HEK293 (cell line): ENCODE measurements at regions not wholly inside any gene's neighbourhood (a gene's known extent, or its start where the extent isn't known, plus 50 kb on each side); places are given as distances from the start of the nearest gene placed in this dataset.

Experiments
- CTCF ChIA-PET: fragments of 350-600 bp; formaldehyde crosslinking; extraction: SDS; loops from one replicate; lab custom pipeline; 2021; ENCODE audit warnings: antibody characterized with exemption; lab: Yijun Ruan, JAX
- POLR2A ChIA-PET: fragments of 300-600 bp; formaldehyde crosslinking; extraction: SDS; loops from one replicate; lab custom pipeline; 2020; ENCODE audit warnings: antibody characterized with exemption, inconsistent platforms; lab: Yijun Ruan, JAX
- H3K27ac ChIP-seq: fragments of 200-500 bp; sonication (Bioruptor generic); 2 replicates; pipeline ENCODE4 v1.5.1; 2014; ENCODE audit warnings: low read depth, low read length, control low read depth, inconsistent platforms; ENCODE audit errors: extremely low read depth
- H3K36me3 ChIP-seq, 2 experiments: fragments of 200-500 bp in 1 of 2; sonication (Bioruptor generic) in 1 of 2; 1 replicate in 1 of 2; 2 replicates in 1 of 2; pipeline ENCODE4 v1.5.1; 2014 to 2017; ENCODE audit warnings: inconsistent platforms in 2 of 2, low read length in 2 of 2; ENCODE audit not compliant: control insufficient read depth in 2 of 2, insufficient read depth in 1 of 2
- H3K4me1 ChIP-seq: fragments of 200-500 bp; sonication (Bioruptor generic); 2 replicates; pipeline ENCODE4 v1.5.1; 2014; ENCODE audit warnings: mild to moderate bottlenecking, low read length, inconsistent platforms; ENCODE audit not compliant: control insufficient read depth, insufficient read depth
- H3K4me3 ChIP-seq: 2 replicates; pipeline ENCODE4 v1.5.1; 2011; ENCODE audit warnings: low read depth, mild to moderate bottlenecking, control low read depth, low read length, moderate library complexity
- H3K9me3 ChIP-seq: fragments of 200-500 bp; sonication (Bioruptor generic); 2 replicates; pipeline ENCODE4 v1.5.1; 2014; ENCODE audit warnings: low read depth, low read length, inconsistent platforms; ENCODE audit not compliant: control insufficient read depth, insufficient read depth
- IKZF3 ChIP-seq: fragments of 450-650 bp; IDR thresholded peaks from 2 replicates; pipeline ENCODE4 v1.5.0; 2018; ENCODE audit warnings: missing biosample characterization, mild to moderate bottlenecking, missing genetic modification characterization, moderate library complexity
- KLF16 ChIP-seq: fragments of 450-650 bp; formaldehyde crosslinking; IDR thresholded peaks from 2 replicates; pipeline ENCODE4 v1.5.1; 2017; ENCODE audit warnings: missing biosample characterization, missing genetic modification characterization
- SP7 ChIP-seq: fragments of 450-650 bp; formaldehyde crosslinking; IDR thresholded peaks from 2 replicates; pipeline ENCODE4 v1.5.1; 2016; ENCODE audit warnings: missing biosample characterization, missing genetic modification characterization
- ZBTB17 ChIP-seq: fragments of 450-650 bp; formaldehyde crosslinking; IDR thresholded peaks from 2 replicates; pipeline ENCODE4 v1.5.1; 2016; ENCODE audit warnings: missing biosample characterization, missing genetic modification characterization
- ZIC2 ChIP-seq: fragments of 450-650 bp; formaldehyde crosslinking; IDR thresholded peaks from 2 replicates; pipeline ENCODE4 v1.5.1; 2016; ENCODE audit warnings: missing biosample characterization, missing genetic modification characterization
- ZNF10 ChIP-seq: fragments of 450-650 bp; formaldehyde crosslinking; IDR thresholded peaks from 2 replicates; pipeline ENCODE4 v1.5.1; 2017; ENCODE audit warnings: missing biosample characterization, missing genetic modification characterization
- ZNF112 ChIP-seq: fragments of 450-650 bp; formaldehyde crosslinking; IDR thresholded peaks from 2 replicates; pipeline ENCODE4 v1.5.0; 2017; ENCODE audit warnings: missing biosample characterization, missing genetic modification characterization
- ZNF138 ChIP-seq: fragments of 450-650 bp; formaldehyde crosslinking; IDR thresholded peaks from 2 replicates; pipeline ENCODE4 v1.5.1; 2016; ENCODE audit warnings: missing biosample characterization, missing genetic modification characterization, borderline replicate concordance
- ZNF157 ChIP-seq: fragments of 450-650 bp; formaldehyde crosslinking; IDR thresholded peaks from 2 replicates; pipeline ENCODE4 v1.5.1; 2016; ENCODE audit warnings: missing biosample characterization, missing genetic modification characterization
- ZNF211 ChIP-seq: fragments of 450-650 bp; formaldehyde crosslinking; IDR thresholded peaks from 2 replicates; pipeline ENCODE4 v1.5.1; 2016; ENCODE audit warnings: low read depth, missing biosample characterization, missing genetic modification characterization
- ZNF311 ChIP-seq: fragments of 450-650 bp; formaldehyde crosslinking; IDR thresholded peaks from 2 replicates; pipeline ENCODE4 v1.5.1; 2017; ENCODE audit warnings: missing biosample characterization, missing genetic modification characterization, borderline replicate concordance
- ZNF514 ChIP-seq: fragments of 450-650 bp; formaldehyde crosslinking; IDR thresholded peaks from 2 replicates; pipeline ENCODE4 v1.5.1; 2016; ENCODE audit warnings: missing biosample characterization, missing genetic modification characterization
- ZNF518A ChIP-seq: fragments of 450-650 bp; formaldehyde crosslinking; conservative IDR thresholded peaks from 2 replicates; pipeline ENCODE4 v1.5.1; 2016; ENCODE audit warnings: low read depth, missing biosample characterization, missing genetic modification characterization
- ZNF585B ChIP-seq: fragments of 450-650 bp; formaldehyde crosslinking; IDR thresholded peaks from 2 replicates; pipeline ENCODE4 v1.5.1; 2016; ENCODE audit warnings: missing biosample characterization, missing genetic modification characterization
- ZNF664 ChIP-seq: fragments of 450-650 bp; formaldehyde crosslinking; IDR thresholded peaks from 2 replicates; pipeline ENCODE4 v1.5.1; 2016; ENCODE audit warnings: missing biosample characterization, missing genetic modification characterization
- ZNF704 ChIP-seq: fragments of 450-650 bp; formaldehyde crosslinking; IDR thresholded peaks from 2 replicates; pipeline ENCODE4 v1.5.1; 2016; ENCODE audit warnings: missing biosample characterization, missing genetic modification characterization
- ZNF768 ChIP-seq: fragments of 450-650 bp; formaldehyde crosslinking; IDR thresholded peaks from 2 replicates; pipeline ENCODE4 v1.5.1; 2018; ENCODE audit warnings: missing biosample characterization, mild to moderate bottlenecking, missing genetic modification characterization
- ZSCAN30 ChIP-seq: fragments of 450-650 bp; IDR thresholded peaks from 2 replicates; pipeline ENCODE4 v1.5.1; 2018; ENCODE audit warnings: missing biosample characterization, mild to moderate bottlenecking, missing genetic modification characterization, moderate library complexity
- TF ChIP-seq, protein P1 (sequence below): fragments of 450-650 bp; formaldehyde crosslinking; IDR thresholded peaks from 2 replicates; pipeline ENCODE4 v1.5.1; 2016; ENCODE audit warnings: missing biosample characterization, missing genetic modification characterization
- TF ChIP-seq, protein P2 (sequence below): fragments of 450-650 bp; formaldehyde crosslinking; IDR thresholded peaks from 2 replicates; pipeline ENCODE4 v1.5.1; 2016; ENCODE audit warnings: missing biosample characterization, missing genetic modification characterization

DNA sequence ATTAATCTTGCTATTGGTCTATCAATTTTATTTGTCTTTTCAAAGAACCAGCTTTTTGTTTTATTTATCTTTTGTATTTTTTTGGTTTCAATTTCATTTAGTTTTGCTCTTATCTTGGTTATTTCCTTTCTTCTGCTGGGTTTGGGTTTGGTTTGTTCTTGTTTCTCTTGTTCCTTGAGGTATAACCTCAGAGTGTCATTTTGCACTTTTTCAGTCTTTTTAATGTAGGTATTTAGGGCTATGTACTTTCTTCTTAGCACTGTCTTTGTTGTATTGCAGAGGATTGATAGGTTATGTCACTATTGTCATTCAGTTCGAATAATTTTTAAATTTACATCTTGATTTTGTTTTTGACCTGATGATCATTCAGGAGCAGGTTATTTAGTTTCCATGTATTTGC, 92.7 kb upstream of the DCD start (continued):
- no peak for TF ChIP-seq ZNF138 (tag by site-specific recombination)
- TF ChIP-seq, protein P1, sequence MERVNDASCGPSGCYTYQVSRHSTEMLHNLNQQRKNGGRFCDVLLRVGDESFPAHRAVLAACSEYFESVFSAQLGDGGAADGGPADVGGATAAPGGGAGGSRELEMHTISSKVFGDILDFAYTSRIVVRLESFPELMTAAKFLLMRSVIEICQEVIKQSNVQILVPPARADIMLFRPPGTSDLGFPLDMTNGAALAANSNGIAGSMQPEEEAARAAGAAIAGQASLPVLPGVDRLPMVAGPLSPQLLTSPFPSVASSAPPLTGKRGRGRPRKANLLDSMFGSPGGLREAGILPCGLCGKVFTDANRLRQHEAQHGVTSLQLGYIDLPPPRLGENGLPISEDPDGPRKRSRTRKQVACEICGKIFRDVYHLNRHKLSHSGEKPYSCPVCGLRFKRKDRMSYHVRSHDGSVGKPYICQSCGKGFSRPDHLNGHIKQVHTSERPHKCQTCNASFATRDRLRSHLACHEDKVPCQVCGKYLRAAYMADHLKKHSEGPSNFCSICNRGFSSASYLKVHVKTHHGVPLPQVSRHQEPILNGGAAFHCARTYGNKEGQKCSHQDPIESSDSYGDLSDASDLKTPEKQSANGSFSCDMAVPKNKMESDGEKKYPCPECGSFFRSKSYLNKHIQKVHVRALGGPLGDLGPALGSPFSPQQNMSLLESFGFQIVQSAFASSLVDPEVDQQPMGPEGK (tag by site-specific recombination) = no peak
- TF ChIP-seq ZBTB17 = no peak
- no peak for TF ChIP-seq ZNF664 (tag by site-specific recombination)

DNA sequence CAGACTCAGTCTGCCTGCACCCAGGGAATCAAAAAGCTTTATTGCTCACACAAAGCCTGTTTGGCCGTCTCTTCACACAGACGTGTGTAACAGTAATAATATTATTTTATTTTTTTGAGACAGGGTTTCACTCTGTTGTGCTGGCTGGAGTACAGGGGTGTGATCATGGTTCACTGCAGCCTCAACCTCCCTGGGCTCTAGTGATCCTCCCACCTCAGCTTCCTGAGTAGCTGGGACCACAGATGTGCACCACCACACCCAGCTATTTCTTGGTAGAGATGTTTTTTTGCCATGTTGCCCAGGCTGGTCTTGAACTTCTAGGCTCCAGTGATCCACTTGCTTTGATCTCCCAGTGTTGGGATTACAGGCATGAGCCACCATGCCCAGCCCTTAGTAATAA, 88.4 kb upstream of the DCD start:
- CTCF ChIA-PET = interaction anchor here (0.6 to 1.0 kb wide), 3 partner anchors 13 to 34 kb away, joined by 3 read pairs; no protein-coding TSS in a partner anchor
- Histone ChIP-seq H3K4me3 (no peak overlapping the region), H3K36me3 (no peaks in the 10 kb centered on the region), H3K27ac (no peak overlapping the region), H3K9me3 (no peaks in the 10 kb centered on the region), H3K4me1 (no peaks in the 10 kb centered on the region)
- no peak for TF ChIP-seq ZNF704
- TF ChIP-seq ZNF585B (tag by site-specific recombination) = no peak
- no peak for TF ChIP-seq ZIC2 (tag by site-specific recombination)
- TF ChIP-seq ZNF138 (tag by site-specific recombination) = no peak
- TF ChIP-seq ZNF112 (tag by site-specific recombination) = no peak
- no peak for TF ChIP-seq ZNF514 (tag by site-specific recombination)
- TF ChIP-seq ZNF157 (tag by site-specific recombination) = no peak
- no peak for TF ChIP-seq ZNF768 (tag by site-specific recombination)
- TF ChIP-seq SP7 (tag by site-specific recombination) = no peak
- TF ChIP-seq, protein P2, sequence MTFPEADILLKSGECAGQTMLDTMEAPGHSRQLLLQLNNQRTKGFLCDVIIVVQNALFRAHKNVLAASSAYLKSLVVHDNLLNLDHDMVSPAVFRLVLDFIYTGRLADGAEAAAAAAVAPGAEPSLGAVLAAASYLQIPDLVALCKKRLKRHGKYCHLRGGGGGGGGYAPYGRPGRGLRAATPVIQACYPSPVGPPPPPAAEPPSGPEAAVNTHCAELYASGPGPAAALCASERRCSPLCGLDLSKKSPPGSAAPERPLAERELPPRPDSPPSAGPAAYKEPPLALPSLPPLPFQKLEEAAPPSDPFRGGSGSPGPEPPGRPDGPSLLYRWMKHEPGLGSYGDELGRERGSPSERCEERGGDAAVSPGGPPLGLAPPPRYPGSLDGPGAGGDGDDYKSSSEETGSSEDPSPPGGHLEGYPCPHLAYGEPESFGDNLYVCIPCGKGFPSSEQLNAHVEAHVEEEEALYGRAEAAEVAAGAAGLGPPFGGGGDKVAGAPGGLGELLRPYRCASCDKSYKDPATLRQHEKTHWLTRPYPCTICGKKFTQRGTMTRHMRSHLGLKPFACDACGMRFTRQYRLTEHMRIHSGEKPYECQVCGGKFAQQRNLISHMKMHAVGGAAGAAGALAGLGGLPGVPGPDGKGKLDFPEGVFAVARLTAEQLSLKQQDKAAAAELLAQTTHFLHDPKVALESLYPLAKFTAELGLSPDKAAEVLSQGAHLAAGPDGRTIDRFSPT (tag by site-specific recombination) = no peak
- no peak for TF ChIP-seq IKZF3 (tag by site-specific recombination)
- TF ChIP-seq ZNF518A (tag by site-specific recombination) = no peak
- no peak for TF ChIP-seq ZNF311 (tag by site-specific recombination)
- TF ChIP-seq ZNF211 (tag by site-specific recombination) = no peak
- TF ChIP-seq ZNF10 (tag by site-specific recombination) = no peak
- TF ChIP-seq KLF16 (tag by site-specific recombination) = no peak
- no peak for TF ChIP-seq ZSCAN30 (tag by site-specific recombination)
- POLR2A ChIA-PET = no interaction called here
